NCI-H1694 (cell line): ENCODE measurements at regions not wholly inside any gene's neighbourhood (a gene's known extent, or its start where the extent isn't known, plus 50 kb on each side); places are given as distances from the start of the nearest gene placed in this dataset.

Experiments
- DNase-seq: peaks from one replicate; lab custom pipeline; 2025; lab: John Stamatoyannopoulos, UW

- DNase-seq, result no peak
Measured at GRCh38 chr10:90975096-90975495, 54.2 kb upstream of the ANKRD1 start.

DNA sequence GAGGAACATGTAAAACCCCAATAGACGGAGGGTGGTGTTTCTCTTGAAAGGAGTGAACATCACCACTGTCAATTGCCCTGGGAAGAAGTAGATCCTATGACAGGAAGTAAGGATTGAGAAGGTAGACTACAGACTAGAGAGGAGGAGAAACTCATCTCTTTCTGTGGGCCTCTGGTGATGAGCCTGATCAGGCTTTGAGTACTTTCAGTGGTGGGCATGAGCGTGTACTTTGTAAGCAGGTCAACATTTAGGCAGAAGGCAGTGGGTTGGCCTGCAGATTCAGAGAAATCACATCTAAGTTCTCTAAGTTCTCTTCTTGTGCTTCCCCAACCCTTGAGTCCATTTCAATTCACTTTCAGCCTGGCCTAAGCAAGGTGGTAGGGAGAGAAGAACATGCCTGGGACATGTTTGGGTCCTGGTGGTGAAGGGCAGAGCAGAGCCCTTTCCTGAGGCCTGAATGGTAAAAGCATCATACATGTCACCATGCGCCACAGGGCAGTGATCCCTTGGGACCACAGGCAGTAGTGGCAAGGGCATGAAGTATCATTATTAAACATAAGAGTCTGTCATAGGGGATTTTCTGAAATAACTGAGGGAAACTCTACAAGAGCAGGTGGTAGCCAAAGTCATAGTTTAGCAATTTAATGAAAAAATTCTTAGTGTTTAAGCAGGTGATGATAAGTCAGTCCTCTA is 56.4 kb upstream of the ANKRD1 start:
- DNase-seq, result no peak

DNA sequence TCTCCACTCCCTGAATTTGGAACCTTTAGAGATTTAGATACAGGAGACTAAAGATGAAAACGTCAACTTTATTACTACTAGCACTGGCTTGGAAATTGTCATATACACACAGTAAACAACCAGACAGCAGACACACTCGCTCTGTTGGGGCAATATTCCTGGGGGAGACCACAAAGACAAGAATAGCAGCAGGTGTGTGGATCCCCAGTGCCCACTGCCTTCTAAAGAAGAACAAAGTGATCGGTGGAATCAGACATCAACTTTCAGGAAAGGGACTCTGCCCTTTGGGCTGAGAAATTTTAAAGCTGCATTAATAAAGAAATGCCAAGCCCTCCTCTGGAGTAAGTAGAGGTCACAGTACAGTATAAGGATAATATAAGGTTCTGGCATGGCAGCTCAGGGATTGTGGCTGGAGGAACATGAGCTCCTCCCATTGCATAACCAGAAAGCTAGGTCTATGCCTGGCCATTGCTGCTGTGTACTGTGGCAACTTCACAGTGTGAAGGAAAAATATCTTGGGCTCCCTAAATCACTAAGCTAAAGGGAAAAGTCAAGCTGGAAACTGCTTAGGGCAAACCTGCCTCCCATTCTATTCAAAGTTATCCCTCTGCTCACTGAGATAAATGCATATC is 57.1 kb upstream of the ANKRD1 start:
- no peak for DNase-seq

GRCh38 chr10:90982406-90983008 is 61.6 kb upstream of the ANKRD1 start:
- DNase-seq, result no peak

DNA sequence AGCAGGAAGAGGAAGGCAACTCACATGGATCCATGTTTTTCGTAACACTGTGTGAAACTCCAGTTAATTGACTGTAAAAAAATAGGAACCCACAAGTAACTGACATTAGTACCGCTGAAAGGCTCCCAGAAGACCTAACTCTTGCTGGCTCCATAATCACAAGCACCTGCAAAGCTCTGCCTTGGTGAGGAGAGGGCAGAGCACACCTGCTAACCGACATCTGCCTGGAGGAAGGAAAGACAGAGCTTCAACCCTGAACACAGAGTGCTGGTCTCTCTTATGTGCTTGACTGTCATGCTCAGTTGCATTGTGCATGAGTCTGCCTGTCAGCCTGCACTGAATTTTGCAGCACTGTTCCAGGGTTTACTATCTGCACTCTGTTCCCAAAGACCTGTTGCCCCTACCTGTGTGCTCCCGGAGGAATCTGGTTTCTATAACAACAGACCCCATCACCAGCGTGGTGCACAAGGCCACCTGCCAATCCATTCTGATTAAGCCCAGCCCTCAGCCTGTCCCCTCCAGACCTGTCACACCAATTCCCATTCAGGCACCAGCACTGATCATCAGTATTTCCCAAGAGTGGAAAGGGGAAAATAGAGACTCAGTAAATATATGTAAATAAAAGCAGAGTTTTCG is 63.1 kb upstream of the ANKRD1 start:
- DNase-seq, result no peak

GRCh38 chr10:90984898-90985297 is 64.0 kb upstream of the ANKRD1 start:
- DNase-seq, result no peak

- DNase-seq, result no peak
Measured at GRCh38 chr10:90985321-90985933, 64.5 kb upstream of the ANKRD1 start.

- no peak for DNase-seq
Measured at GRCh38 chr10:90986136-90986760, 65.4 kb upstream of the ANKRD1 start.

GRCh38 chr10:90986870-90987269 is 66.0 kb upstream of the ANKRD1 start:
- DNase-seq, result no peak

DNA sequence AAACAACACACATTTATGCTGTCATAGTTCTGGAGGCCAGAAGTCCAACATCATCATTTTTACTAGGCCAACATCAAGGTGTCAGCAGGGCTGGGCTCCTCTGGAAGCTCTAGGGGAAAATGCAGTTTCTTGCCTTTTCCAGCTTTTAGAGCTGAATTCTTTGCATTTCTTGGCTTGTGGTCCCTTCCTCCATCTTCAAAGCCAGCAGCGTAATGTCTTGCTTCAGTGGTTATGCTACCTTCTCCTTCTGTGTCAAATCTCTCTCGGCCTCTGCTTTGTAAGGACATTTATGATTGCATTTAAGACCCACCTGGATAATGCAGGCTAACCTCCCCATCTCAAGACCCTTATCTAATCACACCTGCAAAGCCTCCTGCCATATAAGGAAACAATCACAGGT is 66.5 kb upstream of the ANKRD1 start:
- no peak for DNase-seq

DNA sequence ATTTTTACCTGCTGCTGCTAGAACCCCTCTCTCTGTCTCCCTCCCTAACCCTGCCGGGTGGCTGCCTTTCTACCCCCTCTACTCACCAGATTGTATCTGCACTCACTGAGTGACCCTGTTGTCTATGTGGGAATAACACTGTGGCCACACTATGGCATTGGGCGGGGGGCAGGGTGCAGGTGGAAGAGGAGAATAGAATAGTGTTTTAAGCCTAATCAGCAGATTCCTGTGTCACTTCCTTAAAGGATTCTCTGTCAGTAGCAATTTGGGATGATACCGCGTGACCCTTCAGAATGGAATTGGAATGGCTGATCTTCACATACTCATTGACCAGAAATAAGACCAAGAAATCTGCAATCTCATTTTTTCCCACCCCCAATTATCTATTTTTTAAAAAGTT is 67.1 kb upstream of the ANKRD1 start:
- no peak for DNase-seq

GRCh38 chr10:90988802-90989201 is 67.9 kb upstream of the ANKRD1 start:
- no peak for DNase-seq

DNA sequence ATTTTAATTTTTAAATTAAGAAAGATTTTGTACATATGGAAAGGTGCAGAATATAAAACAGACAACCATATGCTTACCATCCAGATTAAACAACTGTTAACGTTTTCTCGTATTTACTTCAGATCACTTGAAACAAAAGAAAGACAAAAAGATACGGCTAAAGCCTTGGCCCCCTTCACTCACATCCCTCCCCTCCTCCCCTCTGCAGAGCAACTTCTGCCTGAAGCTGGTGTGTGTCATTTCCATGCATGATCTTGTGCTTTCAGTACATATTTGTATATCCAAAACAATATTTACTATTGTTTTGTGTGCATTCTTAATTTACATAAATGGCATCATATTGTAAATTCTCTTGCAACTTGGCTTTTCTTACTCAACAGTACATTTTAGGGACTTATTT is 68.5 kb upstream of the ANKRD1 start:
- no peak for DNase-seq

GRCh38 chr10:90992462-90992861 is 71.6 kb upstream of the ANKRD1 start:
- no peak for DNase-seq

GRCh38 chr10:90993340-90993739 is 72.5 kb upstream of the ANKRD1 start:
- DNase-seq, result no peak

GRCh38 chr10:90997670-90998069 is 76.8 kb upstream of the ANKRD1 start:
- DNase-seq, result no peak

DNA sequence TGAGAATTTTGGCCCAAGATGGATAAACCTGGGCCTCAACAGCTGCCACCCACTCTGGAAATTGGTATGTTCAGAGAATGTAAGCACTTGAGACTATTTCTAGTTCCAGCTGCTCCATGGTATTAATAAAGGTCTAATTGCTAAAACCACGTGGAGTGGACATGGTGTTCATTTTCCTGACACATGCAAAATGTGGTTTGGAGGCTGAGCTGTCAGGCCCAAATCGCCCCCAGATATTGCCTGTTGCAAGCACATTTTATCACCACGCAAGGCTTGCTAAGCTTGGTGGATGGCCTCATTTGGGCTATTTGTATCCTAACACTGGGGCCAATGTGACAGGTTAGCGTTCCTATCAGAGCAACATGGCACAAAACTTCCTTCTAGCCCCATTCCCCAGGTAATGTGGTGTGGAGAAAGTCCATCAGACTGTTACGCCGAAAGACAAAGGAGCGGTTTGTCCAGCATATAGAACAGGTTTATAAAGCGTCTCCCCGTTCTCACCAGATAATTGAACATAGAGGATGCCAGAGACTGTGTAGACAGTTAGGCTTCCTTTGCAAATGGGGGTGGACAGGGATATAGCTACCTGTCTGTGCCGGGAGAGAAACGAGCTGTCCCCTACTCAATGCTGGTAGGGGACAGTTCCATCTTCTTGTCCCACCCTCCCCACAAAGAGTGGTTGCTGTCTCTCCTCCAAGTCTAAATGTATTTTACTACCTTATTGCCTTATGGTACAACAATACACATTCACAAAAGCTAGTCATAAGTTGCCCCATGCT is 78.0 kb upstream of the ANKRD1 start:
- DNase-seq, result no peak

DNA sequence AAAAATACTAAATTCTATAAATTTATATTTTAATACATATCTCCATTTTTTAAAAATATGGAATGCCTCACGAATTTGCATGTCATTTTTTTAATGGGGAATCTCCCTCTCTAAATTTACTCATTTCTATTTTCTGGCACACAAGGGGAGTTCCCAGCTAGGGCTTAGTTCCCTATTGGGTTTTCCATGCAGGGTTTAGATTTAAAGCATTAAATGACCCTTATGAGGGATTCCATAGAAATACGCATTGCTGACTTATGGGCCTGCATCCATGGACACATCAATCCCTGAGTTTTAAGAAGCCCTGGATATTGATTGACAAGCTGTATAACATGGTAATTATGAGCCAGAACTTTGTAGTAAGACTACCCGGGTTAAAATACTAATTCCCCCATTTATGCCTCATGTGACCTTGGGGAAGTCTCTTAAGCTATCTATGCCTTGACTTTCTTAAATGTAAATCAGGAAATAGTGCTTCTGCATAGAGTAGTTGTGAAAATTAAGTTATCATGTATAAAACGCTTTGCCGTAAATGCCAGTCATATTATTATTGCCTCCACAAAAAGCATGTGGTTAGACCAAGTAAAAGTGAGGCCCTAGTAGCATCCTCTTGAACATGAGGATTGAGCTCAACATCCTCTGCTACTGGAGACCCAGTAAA is 78.8 kb upstream of the ANKRD1 start:
- DNase-seq, result no peak

DNA sequence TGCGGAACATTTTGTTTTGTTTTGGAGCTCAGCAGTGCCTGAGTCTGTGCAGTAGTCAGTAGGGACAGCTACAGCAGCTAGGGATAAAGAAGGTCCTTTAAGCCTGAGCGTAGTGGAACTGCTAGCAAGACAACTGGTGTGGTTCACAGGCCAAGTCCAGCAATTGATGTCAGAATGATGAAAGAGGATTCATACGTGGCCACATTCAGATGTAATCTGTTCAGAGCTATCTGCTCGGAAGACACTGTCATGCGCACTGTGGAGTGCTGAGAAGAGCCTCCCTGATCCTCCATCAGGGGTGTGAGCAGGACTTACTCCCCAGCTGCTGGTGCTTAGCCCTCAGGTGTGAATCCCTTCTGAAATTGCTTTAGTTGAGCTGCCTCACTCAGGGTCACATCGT is 79.6 kb upstream of the ANKRD1 start:
- no peak for DNase-seq

DNA sequence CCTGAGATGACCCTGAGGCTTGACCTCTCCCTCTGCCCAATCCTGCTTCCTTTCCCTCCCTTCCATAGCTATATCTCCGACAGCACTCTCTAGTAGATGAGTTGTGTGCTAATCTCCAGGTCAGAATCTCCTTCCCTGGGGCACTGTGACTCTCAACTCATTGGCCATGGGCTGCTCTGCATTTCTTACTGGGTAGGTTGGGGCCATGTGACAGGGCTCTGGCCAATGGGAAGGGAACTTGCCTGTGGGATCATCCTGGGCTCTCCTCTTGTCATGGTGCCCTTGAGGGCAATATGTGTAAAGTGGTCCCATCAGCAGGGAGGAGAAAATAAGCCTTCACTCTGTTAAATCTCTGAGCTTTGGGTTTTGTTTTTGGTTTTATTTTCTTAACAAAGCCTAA is 80.1 kb upstream of the ANKRD1 start:
- DNase-seq, result no peak

- no peak for DNase-seq
Measured at GRCh38 chr10:91002656-91003055, 81.8 kb upstream of the ANKRD1 start.
